HL-60 (cell line): ENCODE measurements at regions not wholly inside any gene's neighbourhood (a gene's known extent, or its start where the extent isn't known, plus 50 kb on each side); places are given as distances from the start of the nearest gene placed in this dataset.
"Not testable (repeated sequence)": the region's sequence is repeated elsewhere in the genome, so short reads cannot be mapped to it uniquely, and the experiment has no call there.

Source experiments
- DNase-seq, 2 experiments: peaks; one replicate each; pipeline ENCODE4 v3.0.0-alpha.2; 2010 to 2020; ENCODE audit warnings: low read depth in 1 of 2, low spot score in 1 of 2
- H3K27ac ChIP-seq: fragments of 250-450 bp; sonication (Bioruptor Pico); replicated peaks from 2 replicates; pipeline ENCODE4 v1.5.1; 2020; ENCODE audit warnings: mild to moderate bottlenecking, moderate library complexity
- H3K27me3 ChIP-seq: fragments of 250-450 bp; sonication (Bioruptor Pico); 2 replicates; pipeline ENCODE4 v1.5.1; 2021; ENCODE audit warnings: mild to moderate bottlenecking, moderate library complexity; ENCODE audit not compliant: insufficient read depth, poor library complexity, severe bottlenecking
- H3K4me3 ChIP-seq: replicated peaks from 2 replicates; pipeline ENCODE4 v1.5.1; 2011; ENCODE audit warnings: mild to moderate bottlenecking, control low read depth, low read length; ENCODE audit not compliant: insufficient read depth
- GABPA ChIP-seq: IDR thresholded peaks from 2 replicates; pipeline ENCODE4 v1.6.1; 2012; ENCODE audit warnings: low read depth
- POLR2AphosphoS5 ChIP-seq: IDR thresholded peaks from 2 replicates; pipeline ENCODE4 v1.6.1; 2012; ENCODE audit warnings: low read depth
- SPI1 ChIP-seq: IDR thresholded peaks from 2 replicates; pipeline ENCODE4 v1.6.1; 2012; ENCODE audit warnings: low read depth, mild to moderate bottlenecking, borderline replicate concordance
- TF ChIP-seq, protein P1 (sequence below): IDR thresholded peaks from 2 replicates; pipeline ENCODE4 v1.6.1; 2012; ENCODE audit warnings: low read depth; ENCODE audit not compliant: insufficient replicate concordance
- TF ChIP-seq, protein P2 (sequence below): IDR thresholded peaks from one replicate; pipeline ENCODE4 v1.5.1; 2011; ENCODE audit warnings: low read length, control low read depth, inconsistent platforms; ENCODE audit not compliant: insufficient read depth

DNA sequence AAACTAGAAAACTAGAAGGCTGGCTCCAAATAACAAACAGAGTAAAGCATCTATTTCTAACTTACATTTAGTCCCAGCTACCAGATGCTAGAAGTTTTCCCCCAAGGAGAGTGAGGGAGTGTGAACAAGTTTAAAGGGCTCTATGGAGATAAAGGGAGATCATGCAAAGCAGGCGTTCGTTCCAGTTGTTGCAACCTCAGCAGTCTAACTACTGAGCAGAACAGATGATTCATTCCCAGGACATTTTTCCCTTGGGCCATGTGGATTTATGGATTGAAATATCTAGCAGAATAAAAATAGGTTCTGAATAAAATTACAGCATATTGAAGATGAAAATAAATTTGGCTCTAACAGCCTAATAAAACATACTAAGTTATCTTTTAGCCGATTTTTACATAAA is 154.8 kb upstream of the TTC14 start:
- DNase-seq, result no peak
- Histone ChIP-seq H3K4me3 (no peak overlapping the region), H3K27ac (no peak overlapping the region), H3K27me3 (no peaks in the 10 kb centered on the region)
- TF ChIP-seq POLR2AphosphoS5, result no peak
- TF ChIP-seq GABPA, result no peak
- no peak for TF ChIP-seq SPI1
- TF ChIP-seq, protein P1, sequence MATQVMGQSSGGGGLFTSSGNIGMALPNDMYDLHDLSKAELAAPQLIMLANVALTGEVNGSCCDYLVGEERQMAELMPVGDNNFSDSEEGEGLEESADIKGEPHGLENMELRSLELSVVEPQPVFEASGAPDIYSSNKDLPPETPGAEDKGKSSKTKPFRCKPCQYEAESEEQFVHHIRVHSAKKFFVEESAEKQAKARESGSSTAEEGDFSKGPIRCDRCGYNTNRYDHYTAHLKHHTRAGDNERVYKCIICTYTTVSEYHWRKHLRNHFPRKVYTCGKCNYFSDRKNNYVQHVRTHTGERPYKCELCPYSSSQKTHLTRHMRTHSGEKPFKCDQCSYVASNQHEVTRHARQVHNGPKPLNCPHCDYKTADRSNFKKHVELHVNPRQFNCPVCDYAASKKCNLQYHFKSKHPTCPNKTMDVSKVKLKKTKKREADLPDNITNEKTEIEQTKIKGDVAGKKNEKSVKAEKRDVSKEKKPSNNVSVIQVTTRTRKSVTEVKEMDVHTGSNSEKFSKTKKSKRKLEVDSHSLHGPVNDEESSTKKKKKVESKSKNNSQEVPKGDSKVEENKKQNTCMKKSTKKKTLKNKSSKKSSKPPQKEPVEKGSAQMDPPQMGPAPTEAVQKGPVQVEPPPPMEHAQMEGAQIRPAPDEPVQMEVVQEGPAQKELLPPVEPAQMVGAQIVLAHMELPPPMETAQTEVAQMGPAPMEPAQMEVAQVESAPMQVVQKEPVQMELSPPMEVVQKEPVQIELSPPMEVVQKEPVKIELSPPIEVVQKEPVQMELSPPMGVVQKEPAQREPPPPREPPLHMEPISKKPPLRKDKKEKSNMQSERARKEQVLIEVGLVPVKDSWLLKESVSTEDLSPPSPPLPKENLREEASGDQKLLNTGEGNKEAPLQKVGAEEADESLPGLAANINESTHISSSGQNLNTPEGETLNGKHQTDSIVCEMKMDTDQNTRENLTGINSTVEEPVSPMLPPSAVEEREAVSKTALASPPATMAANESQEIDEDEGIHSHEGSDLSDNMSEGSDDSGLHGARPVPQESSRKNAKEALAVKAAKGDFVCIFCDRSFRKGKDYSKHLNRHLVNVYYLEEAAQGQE, result no peak
- TF ChIP-seq, protein P2, sequence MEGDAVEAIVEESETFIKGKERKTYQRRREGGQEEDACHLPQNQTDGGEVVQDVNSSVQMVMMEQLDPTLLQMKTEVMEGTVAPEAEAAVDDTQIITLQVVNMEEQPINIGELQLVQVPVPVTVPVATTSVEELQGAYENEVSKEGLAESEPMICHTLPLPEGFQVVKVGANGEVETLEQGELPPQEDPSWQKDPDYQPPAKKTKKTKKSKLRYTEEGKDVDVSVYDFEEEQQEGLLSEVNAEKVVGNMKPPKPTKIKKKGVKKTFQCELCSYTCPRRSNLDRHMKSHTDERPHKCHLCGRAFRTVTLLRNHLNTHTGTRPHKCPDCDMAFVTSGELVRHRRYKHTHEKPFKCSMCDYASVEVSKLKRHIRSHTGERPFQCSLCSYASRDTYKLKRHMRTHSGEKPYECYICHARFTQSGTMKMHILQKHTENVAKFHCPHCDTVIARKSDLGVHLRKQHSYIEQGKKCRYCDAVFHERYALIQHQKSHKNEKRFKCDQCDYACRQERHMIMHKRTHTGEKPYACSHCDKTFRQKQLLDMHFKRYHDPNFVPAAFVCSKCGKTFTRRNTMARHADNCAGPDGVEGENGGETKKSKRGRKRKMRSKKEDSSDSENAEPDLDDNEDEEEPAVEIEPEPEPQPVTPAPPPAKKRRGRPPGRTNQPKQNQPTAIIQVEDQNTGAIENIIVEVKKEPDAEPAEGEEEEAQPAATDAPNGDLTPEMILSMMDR, result no peak

DNA sequence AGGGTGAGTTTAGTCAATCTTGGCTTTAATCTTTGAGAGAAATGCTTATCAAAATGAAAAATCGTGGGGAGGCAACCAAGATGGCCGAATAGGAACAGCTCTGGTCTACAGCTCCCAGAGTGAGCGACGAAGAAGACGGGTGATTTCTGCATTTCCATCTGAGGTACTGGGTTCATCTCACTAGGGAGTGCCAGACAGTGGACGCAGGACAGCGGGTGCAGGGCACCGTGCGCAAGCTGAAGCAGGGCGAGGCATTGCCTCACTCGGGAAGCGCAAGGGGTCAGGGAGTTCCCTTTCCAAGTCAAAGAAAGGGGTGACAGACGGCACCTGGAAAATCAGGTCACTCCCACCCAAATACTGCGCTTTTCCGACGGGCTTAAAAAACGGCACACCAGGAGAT is 153.6 kb upstream of the TTC14 start:
- not testable (repeated sequence) for H3K27me3 ChIP-seq, DNase-seq, H3K27ac ChIP-seq, H3K4me3 ChIP-seq

DNA sequence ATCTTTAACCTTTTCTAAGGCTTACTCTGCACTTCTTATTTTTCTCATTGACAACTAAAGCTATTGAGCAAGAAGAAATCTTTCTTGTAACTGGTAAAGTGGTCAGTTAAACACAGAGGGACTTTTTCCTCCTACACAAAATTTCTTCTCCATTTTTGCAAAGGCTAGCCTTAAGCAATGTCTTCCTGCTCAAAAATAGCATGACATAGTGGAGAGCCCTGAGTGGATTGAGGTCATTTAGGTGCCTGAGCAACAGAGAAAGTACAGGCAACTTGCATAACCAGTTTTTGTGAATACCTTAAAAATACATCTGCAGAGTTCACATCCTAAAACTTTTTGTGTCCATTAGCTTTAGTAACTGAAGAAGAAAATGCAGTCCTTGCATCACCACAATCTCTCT is 144.7 kb upstream of the TTC14 start:
- peak; percentile 85 to 87 for DNase-seq
- H3K4me3 ChIP-seq, result no peak overlapping the region
- H3K27me3 ChIP-seq, result no peaks in the 10 kb centered on the region
- H3K27ac ChIP-seq, result peak overlapping the region; percentile 72
- TF ChIP-seq SPI1, result peak; percentile 12; the same call in 1 of the 2 replicates
- TF ChIP-seq POLR2AphosphoS5, result no peak
- TF ChIP-seq, protein P1, result no peak
- TF ChIP-seq GABPA, result no peak
- TF ChIP-seq, protein P2, result no peak

DNA sequence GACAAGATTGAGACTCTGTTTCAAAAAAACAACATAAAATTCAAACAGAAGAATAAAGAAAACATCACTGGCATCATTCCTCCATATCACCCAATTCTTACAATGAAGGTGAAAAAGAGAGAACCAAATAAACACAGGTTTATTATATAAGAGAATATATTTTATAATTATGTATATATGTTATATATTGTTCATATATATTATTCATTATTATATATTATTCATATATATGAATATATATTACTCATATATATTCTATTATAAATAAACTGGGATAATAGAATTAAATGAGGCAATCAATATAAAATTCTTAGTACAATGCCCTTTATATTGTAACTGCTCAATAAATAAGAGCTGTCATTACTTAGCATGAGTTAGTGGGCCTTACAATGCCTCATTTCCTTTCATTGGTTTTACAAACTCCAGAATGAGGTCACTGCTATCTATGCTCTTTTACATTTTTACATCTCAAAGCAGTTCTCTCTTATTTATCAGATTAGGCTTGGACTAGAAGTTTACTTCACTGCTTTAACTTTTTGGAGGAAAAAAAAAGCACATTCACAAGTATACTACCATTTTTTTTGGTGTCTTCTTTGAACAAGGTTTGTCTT is 135.5 kb upstream of the TTC14 start:
- H3K4me3 ChIP-seq, result no peak overlapping the region
- DNase-seq, result no peak
- no peak for TF ChIP-seq GABPA
- TF ChIP-seq, protein P1, result no peak
- no peak for TF ChIP-seq POLR2AphosphoS5
- TF ChIP-seq, protein P2, result no peak
- TF ChIP-seq SPI1, result no peak
- no peaks in the 10 kb centered on the region for H3K27me3 ChIP-seq
- H3K27ac ChIP-seq, result no peak overlapping the region
